ENCODE measurements at regions not wholly inside any gene's neighbourhood (a gene's known extent, or its start where the extent isn't known, plus 50 kb on each side); places are given as distances from the start of the nearest gene placed in this dataset.

GRCh38 chr3:80159990-80160506, 392.2 kb upstream of the ROBO1 start:
- Histone ChIP-seq H3K27me3 (no peaks in the 10 kb centered on the region), H3K36me3 (no peaks in the 10 kb centered on the region), H3K27ac (no peak overlapping the region), H3K4me1 (no peaks in the 10 kb centered on the region), H3K4me3 (no peak overlapping the region), H3K9me3 (no peaks in the 10 kb centered on the region)
- no peak for TF ChIP-seq CTCF (IDR thresholded peaks at IDR 0.05)
- intact Hi-C loops (cut with DNase I), result no loop called here
- ATAC-seq (no peak), DNase-seq (no peak)

GRCh38 chr3:80158332-80158731, 390.5 kb upstream of the ROBO1 start:
- no peak for ATAC-seq
- Histone ChIP-seq H3K27ac (no peak overlapping the region), H3K4me3 (no peak overlapping the region), H3K36me3 (no peaks in the 10 kb centered on the region), H3K4me1 (no peaks in the 10 kb centered on the region), H3K9me3 (peaks cover 0 to 2% of the 10 kb centered on the region in 2 donors), H3K27me3 (no peaks in the 10 kb centered on the region)
- no peak for TF ChIP-seq CTCF (IDR thresholded peaks at IDR 0.05)
- intact Hi-C loops (cut with DNase I), result no loop called here
- no peak for DNase-seq

GRCh38 chr3:80157546-80157945, 389.7 kb upstream of the ROBO1 start:
- ATAC-seq, result no peak
- Histone ChIP-seq H3K27me3 (no peaks in the 10 kb centered on the region), H3K27ac (no peak overlapping the region), H3K36me3 (no peaks in the 10 kb centered on the region), H3K9me3 (peaks cover 0 to 2% of the 10 kb centered on the region in 2 donors), H3K4me3 (no peak overlapping the region), H3K4me1 (no peaks in the 10 kb centered on the region)
- no peak for DNase-seq
- no peak for TF ChIP-seq CTCF (IDR thresholded peaks at IDR 0.05)
- intact Hi-C loops (cut with DNase I), result no loop called here

- Histone ChIP-seq H3K4me3 (no peak overlapping the region), H3K36me3 (no peaks in the 10 kb centered on the region), H3K4me1 (no peaks in the 10 kb centered on the region), H3K9me3 (peaks cover 0 to 11% of the 10 kb centered on the region in 2 donors), H3K27me3 (no peaks in the 10 kb centered on the region), H3K27ac (no peak overlapping the region)
- intact Hi-C loops (cut with DNase I), result no loop called here
- TF ChIP-seq CTCF (IDR thresholded peaks at IDR 0.05), result no peak
- no peak for DNase-seq
- no peak for ATAC-seq
Observed at GRCh38 chr3:80152692-80153091, 384.9 kb upstream of the ROBO1 start.

GRCh38 chr3:80142714-80143113, 374.9 kb upstream of the ROBO1 start:
- TF ChIP-seq CTCF (IDR thresholded peaks at IDR 0.05), result no peak
- intact Hi-C loops (cut with DNase I), result no loop called here
- no peak for DNase-seq
- no peaks in the 10 kb centered on the region for H3K36me3 ChIP-seq
- H3K9me3 ChIP-seq, result peaks cover 0 to 14% of the 10 kb centered on the region in 2 donors
- no peak overlapping the region for H3K27ac ChIP-seq
- ATAC-seq, result no peak
- H3K27me3 ChIP-seq, result no peaks in the 10 kb centered on the region
- H3K4me1 ChIP-seq, result no peaks in the 10 kb centered on the region
- no peak overlapping the region for H3K4me3 ChIP-seq
